CD4-positive, alpha-beta T cell treated with Interleukin-15 for 4 hours (primary cell): ENCODE measurements at regions not wholly inside any gene's neighbourhood (a gene's known extent, or its start where the extent isn't known, plus 50 kb on each side); places are given as distances from the start of the nearest gene placed in this dataset.
"Not testable (repeated sequence)": the region's sequence is repeated elsewhere in the genome, so short reads cannot be mapped to it uniquely, and the experiment has no call there.

ENCODE experiments used
- DNase-seq: peaks from one replicate; pipeline ENCODE4 v3.0.0-alpha.2; 2020; ENCODE audit warnings: low spot score

GRCh38 chr9:135405145-135405464 is 74.5 kb upstream of the PPP1R26 start:
- not testable (repeated sequence) for DNase-seq

GRCh38 chr9:135408476-135409254 is 70.9 kb upstream of the PPP1R26 start:
- no peak for DNase-seq

GRCh38 chr9:135409286-135410200 is 70.0 kb upstream of the PPP1R26 start:
- no peak for DNase-seq

GRCh38 chr9:135410421-135410820 is 69.2 kb upstream of the PPP1R26 start:
- no peak for DNase-seq

- no peak for DNase-seq
Observed at GRCh38 chr9:135410831-135411473, 68.6 kb upstream of the PPP1R26 start.

- not testable (repeated sequence) for DNase-seq
Observed at GRCh38 chr9:135411605-135412004, 68.0 kb upstream of the PPP1R26 start.

- DNase-seq: peak; percentile 58
Observed at GRCh38 chr9:135412315-135413085, 67.1 kb upstream of the PPP1R26 start.

- DNase-seq: no peak
Observed at GRCh38 chr9:135413086-135413375, 66.6 kb upstream of the PPP1R26 start.

- no peak for DNase-seq
Observed at GRCh38 chr9:135413461-135413860, 66.1 kb upstream of the PPP1R26 start.

GRCh38 chr9:135414293-135414692 is 65.3 kb upstream of the PPP1R26 start:
- DNase-seq: no peak

GRCh38 chr9:135415586-135415985 is 64.0 kb upstream of the PPP1R26 start:
- no peak for DNase-seq

GRCh38 chr9:135416664-135417290 is 62.8 kb upstream of the PPP1R26 start:
- DNase-seq: no peak

- no peak for DNase-seq
Observed at GRCh38 chr9:135418161-135418560, 61.4 kb upstream of the PPP1R26 start.

- no peak for DNase-seq
Observed at GRCh38 chr9:135419106-135419505, 60.5 kb upstream of the PPP1R26 start.

GRCh38 chr9:135422341-135422944 is 57.1 kb upstream of the PPP1R26 start:
- no peak for DNase-seq

GRCh38 chr9:135423725-135424124 is 55.9 kb upstream of the PPP1R26 start:
- no peak for DNase-seq
